Kidney capillary endothelial cell (primary cell): ENCODE measurements at regions not wholly inside any gene's neighbourhood (a gene's known extent, or its start where the extent isn't known, plus 50 kb on each side); places are given as distances from the start of the nearest gene placed in this dataset.

Source experiments
- DNase-seq: peaks from one replicate; pipeline ENCODE4 v3.0.0-alpha.2; 2018; ENCODE audit warnings: low spot score

- DNase-seq, result no peak
These were observed 1500.0 kb downstream of the BRD1 start for GRCh38 chr22:48327721-48328120.

GRCh38 chr22:48323746-48324145, 1503.9 kb downstream of the BRD1 start:
- DNase-seq, result no peak

GRCh38 chr22:48322907-48323306, 1504.8 kb downstream of the BRD1 start:
- no peak for DNase-seq

- no peak for DNase-seq
These were observed 1505.6 kb downstream of the BRD1 start for GRCh38 chr22:48321986-48322545.

GRCh38 chr22:48320683-48321451, 1506.8 kb downstream of the BRD1 start:
- no peak for DNase-seq

- no peak for DNase-seq
These were observed 1507.5 kb downstream of the BRD1 start for GRCh38 chr22:48320048-48320682.

- DNase-seq, result no peak
These were observed 1508.2 kb downstream of the BRD1 start for GRCh38 chr22:48319321-48320047.

- no peak for DNase-seq
These were observed 1508.9 kb downstream of the BRD1 start for GRCh38 chr22:48318575-48319320.

GRCh38 chr22:48318173-48318572, 1509.5 kb downstream of the BRD1 start:
- DNase-seq, result no peak

- DNase-seq, result no peak
These were observed 1511.1 kb downstream of the BRD1 start for GRCh38 chr22:48316257-48317250.

- no peak for DNase-seq
These were observed 1512.0 kb downstream of the BRD1 start for GRCh38 chr22:48315439-48316256.

- DNase-seq, result no peak
These were observed 1513.6 kb downstream of the BRD1 start for GRCh38 chr22:48314073-48314472.

- DNase-seq, result no peak
These were observed 1514.4 kb downstream of the BRD1 start for GRCh38 chr22:48313175-48313830.

GRCh38 chr22:48310740-48311139, 1516.9 kb downstream of the BRD1 start:
- DNase-seq, result no peak

- no peak for DNase-seq
These were observed 1517.4 kb downstream of the BRD1 start for GRCh38 chr22:48310289-48310688.

GRCh38 chr22:48309836-48310235, 1517.8 kb downstream of the BRD1 start:
- no peak for DNase-seq

GRCh38 chr22:48309115-48309705, 1518.5 kb downstream of the BRD1 start:
- DNase-seq, result no peak

- no peak for DNase-seq
These were observed 1519.7 kb downstream of the BRD1 start for GRCh38 chr22:48307931-48308330.
